GM13977 (cell line): ENCODE measurements at regions not wholly inside any gene's neighbourhood (a gene's known extent, or its start where the extent isn't known, plus 50 kb on each side); places are given as distances from the start of the nearest gene placed in this dataset.

ENCODE experiments used
- DNase-seq: peaks from one replicate; pipeline ENCODE4 v3.0.0; 2012; ENCODE audit warnings: low spot score
- in situ Hi-C: fragments of 300-500 bp; cut with MboI; formaldehyde crosslinking; loops from one replicate; pipeline ENCODE4 v1.12.0; 2022; ENCODE audit warnings: low sequenced_read_pairs, low pct_unique_long_range_greater_than_20kb, mixed read lengths, inconsistent platforms; ENCODE audit not compliant: unreplicated experiment
- TF ChIP-seq, protein P1 (sequence below): IDR thresholded peaks from 2 replicates; pipeline ENCODE4 v1.5.1; 2012; ENCODE audit warnings: mild to moderate bottlenecking, control low read depth; ENCODE audit not compliant: insufficient read depth; ENCODE audit errors: extremely low read depth, missing control alignments

GRCh38 chr14:46323404-46323762 is 328.2 kb downstream of the RPL10L start:
- no peak for DNase-seq
- TF ChIP-seq, protein P1, sequence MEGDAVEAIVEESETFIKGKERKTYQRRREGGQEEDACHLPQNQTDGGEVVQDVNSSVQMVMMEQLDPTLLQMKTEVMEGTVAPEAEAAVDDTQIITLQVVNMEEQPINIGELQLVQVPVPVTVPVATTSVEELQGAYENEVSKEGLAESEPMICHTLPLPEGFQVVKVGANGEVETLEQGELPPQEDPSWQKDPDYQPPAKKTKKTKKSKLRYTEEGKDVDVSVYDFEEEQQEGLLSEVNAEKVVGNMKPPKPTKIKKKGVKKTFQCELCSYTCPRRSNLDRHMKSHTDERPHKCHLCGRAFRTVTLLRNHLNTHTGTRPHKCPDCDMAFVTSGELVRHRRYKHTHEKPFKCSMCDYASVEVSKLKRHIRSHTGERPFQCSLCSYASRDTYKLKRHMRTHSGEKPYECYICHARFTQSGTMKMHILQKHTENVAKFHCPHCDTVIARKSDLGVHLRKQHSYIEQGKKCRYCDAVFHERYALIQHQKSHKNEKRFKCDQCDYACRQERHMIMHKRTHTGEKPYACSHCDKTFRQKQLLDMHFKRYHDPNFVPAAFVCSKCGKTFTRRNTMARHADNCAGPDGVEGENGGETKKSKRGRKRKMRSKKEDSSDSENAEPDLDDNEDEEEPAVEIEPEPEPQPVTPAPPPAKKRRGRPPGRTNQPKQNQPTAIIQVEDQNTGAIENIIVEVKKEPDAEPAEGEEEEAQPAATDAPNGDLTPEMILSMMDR = no peak
- in situ Hi-C loops = no loop called here

DNA sequence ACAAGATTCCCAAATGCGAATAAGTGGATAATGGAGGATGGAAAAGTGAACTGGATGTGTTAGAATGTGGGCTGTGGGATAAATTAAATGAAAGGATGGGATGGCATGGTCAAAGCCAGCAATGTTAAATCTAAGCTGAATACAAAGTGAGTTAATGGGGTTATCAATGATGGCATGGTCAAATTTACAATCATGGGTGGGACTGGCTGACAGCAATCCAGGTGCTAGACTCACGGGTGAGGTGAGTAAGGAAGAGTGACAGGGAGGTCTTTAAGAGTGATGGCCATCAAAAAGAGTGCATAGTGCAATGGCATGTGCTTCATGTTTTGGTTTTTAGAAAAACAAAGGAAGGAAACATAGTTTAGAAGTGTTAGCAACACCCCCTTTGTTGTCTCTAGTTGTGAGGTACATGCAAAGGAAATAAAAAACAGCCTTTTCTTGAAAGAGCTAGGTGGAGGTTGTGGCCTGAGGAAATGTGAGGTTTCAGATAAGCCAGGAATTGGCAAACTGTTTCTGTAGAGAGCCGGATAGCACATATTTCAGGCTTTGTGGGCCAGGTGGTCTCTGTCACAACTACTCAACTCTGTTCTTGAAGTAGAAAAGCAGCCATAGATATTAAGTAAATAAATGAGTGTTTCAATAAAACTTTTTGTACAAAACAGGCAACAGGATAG is 328.7 kb downstream of the RPL10L start:
- DNase-seq = no peak
- TF ChIP-seq, protein P1 = no peak
- in situ Hi-C loops = no loop called here

DNA sequence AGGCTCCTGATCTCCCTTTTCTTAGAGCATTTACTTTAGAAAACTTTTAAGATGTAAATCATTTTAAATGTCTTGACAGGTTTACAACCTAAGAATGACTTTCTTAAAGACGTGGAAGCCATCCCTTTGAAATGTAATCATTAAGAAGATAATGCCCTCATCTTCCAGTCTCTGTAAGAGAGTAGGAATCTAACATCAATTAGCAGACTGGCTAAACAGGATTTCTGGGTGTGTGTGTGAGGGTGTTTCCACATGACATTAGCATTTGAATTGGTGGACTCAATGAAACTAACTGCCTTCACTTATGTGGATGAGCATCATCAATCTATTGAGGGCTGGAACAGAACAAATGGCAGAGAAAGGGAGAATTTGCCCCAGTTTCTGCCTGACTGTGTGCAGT is 329.5 kb downstream of the RPL10L start:
- in situ Hi-C loops = no loop called here
- no peak for DNase-seq
- TF ChIP-seq, protein P1 = no peak

DNA sequence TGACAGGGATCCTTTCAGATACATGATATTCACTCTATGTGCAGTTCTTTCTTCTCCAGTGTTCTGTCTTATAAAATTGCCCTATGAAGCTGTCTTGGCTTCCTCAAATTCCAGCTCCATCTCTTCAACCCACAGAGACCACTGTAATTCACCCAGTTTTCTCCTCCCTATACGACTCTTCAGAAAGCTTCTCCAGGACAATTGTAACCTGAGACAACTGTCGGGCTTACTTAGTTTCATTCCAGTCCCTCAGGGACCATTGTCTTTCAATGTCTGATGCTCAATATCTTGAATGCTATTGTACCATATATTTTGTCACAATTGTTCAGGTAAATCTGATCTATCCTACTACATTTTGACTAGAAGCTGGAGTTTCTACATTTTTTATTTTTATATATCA is 345.3 kb downstream of the RPL10L start:
- DNase-seq = no peak
- TF ChIP-seq, protein P1 = no peak
- in situ Hi-C loops = no loop called here

- in situ Hi-C loops = no loop called here
These were observed 350.8 kb downstream of the RPL10L start for GRCh38 chr14:46300765-46301164.

GRCh38 chr14:46290706-46291105 is 360.9 kb downstream of the RPL10L start:
- in situ Hi-C loops = no loop called here
- TF ChIP-seq, protein P1 = no peak
- DNase-seq = no peak

More at GRCh38 chr14:46300765-46301164, 350.8 kb downstream of the RPL10L start:
- TF ChIP-seq, protein P1 = no peak
- DNase-seq = no peak
